Activated CD4-positive, alpha-beta T cell treated with anti-CD3 and anti-CD28 coated beads for 1 hour (primary cell): ENCODE measurements at regions not wholly inside any gene's neighbourhood (a gene's known extent, or its start where the extent isn't known, plus 50 kb on each side); places are given as distances from the start of the nearest gene placed in this dataset.
"Not testable (repeated sequence)": the region's sequence is repeated elsewhere in the genome, so short reads cannot be mapped to it uniquely, and the experiment has no call there.

ENCODE experiments used
- DNase-seq: peaks from one replicate; pipeline ENCODE4 v3.0.0-alpha.2; 2020

GRCh38 chr2:60230037-60230436 lies 323.4 kb downstream of the BCL11A start:
- DNase-seq, result no peak

- no peak for DNase-seq
Observed at GRCh38 chr2:60226943-60227342, 326.5 kb downstream of the BCL11A start.

GRCh38 chr2:60226191-60226590 lies 327.3 kb downstream of the BCL11A start:
- DNase-seq, result no peak

GRCh38 chr2:60223859-60224258 lies 329.6 kb downstream of the BCL11A start:
- DNase-seq, result no peak

- DNase-seq, result no peak
Observed at GRCh38 chr2:60221098-60221497, 332.4 kb downstream of the BCL11A start.

- DNase-seq, result no peak
Observed at GRCh38 chr2:60219536-60219935, 333.9 kb downstream of the BCL11A start.

- no peak for DNase-seq
Observed at GRCh38 chr2:60216452-60216995, 336.9 kb downstream of the BCL11A start.

- no peak for DNase-seq
Observed at GRCh38 chr2:60215386-60215901, 338.0 kb downstream of the BCL11A start.

- no peak for DNase-seq
Observed at GRCh38 chr2:60214626-60214875, 338.9 kb downstream of the BCL11A start.

GRCh38 chr2:60213865-60214625 lies 339.4 kb downstream of the BCL11A start:
- DNase-seq, result no peak

- DNase-seq, result no peak
Observed at GRCh38 chr2:60212181-60212945, 341.1 kb downstream of the BCL11A start.

GRCh38 chr2:60189006-60189405 lies 364.4 kb downstream of the BCL11A start:
- not testable (repeated sequence) for DNase-seq

GRCh38 chr2:60175290-60175689 lies 378.2 kb downstream of the BCL11A start:
- no peak for DNase-seq

GRCh38 chr2:60174146-60174545 lies 379.3 kb downstream of the BCL11A start:
- no peak for DNase-seq

- no peak for DNase-seq
Observed at GRCh38 chr2:60172801-60173200, 380.7 kb downstream of the BCL11A start.

GRCh38 chr2:60170272-60170671 lies 383.2 kb downstream of the BCL11A start:
- no peak for DNase-seq

GRCh38 chr2:60168247-60168646 lies 385.2 kb downstream of the BCL11A start:
- DNase-seq, result no peak

GRCh38 chr2:60167089-60167488 lies 386.4 kb downstream of the BCL11A start:
- no peak for DNase-seq

- DNase-seq, result no peak
Observed at GRCh38 chr2:60163691-60164090, 389.8 kb downstream of the BCL11A start.

GRCh38 chr2:60159519-60159918 lies 393.9 kb downstream of the BCL11A start:
- DNase-seq, result no peak

- DNase-seq, result no peak
Observed at GRCh38 chr2:60158262-60158661, 395.2 kb downstream of the BCL11A start.

- DNase-seq, result no peak
Observed at GRCh38 chr2:60157283-60157682, 396.2 kb downstream of the BCL11A start.

- no peak for DNase-seq
Observed at GRCh38 chr2:60154142-60154541, 399.3 kb downstream of the BCL11A start.

GRCh38 chr2:60152226-60152833 lies 401.1 kb downstream of the BCL11A start:
- DNase-seq, result no peak
